Hepatocyte (in vitro differentiated cells): ENCODE measurements at regions not wholly inside any gene's neighbourhood (a gene's known extent, or its start where the extent isn't known, plus 50 kb on each side); places are given as distances from the start of the nearest gene placed in this dataset.

Source experiments
- EZH2 ChIP-seq: fragments of 200-600 bp; sonication (generic); IDR thresholded peaks from 2 replicates; pipeline ENCODE4 v1.6.1; 2016; ENCODE audit warnings: antibody characterized with exemption, mild to moderate bottlenecking, borderline replicate concordance
- TF ChIP-seq, protein P1 (sequence below): fragments of 200-600 bp; sonication (generic); IDR thresholded peaks from 2 replicates; pipeline ENCODE4 v1.5.1; 2016; ENCODE audit warnings: antibody characterized with exemption, mild to moderate bottlenecking; ENCODE audit not compliant: poor library complexity

GRCh38 chr9:13896047-13896446 lies 417.9 kb downstream of the NFIB start:
- TF ChIP-seq, protein P1, sequence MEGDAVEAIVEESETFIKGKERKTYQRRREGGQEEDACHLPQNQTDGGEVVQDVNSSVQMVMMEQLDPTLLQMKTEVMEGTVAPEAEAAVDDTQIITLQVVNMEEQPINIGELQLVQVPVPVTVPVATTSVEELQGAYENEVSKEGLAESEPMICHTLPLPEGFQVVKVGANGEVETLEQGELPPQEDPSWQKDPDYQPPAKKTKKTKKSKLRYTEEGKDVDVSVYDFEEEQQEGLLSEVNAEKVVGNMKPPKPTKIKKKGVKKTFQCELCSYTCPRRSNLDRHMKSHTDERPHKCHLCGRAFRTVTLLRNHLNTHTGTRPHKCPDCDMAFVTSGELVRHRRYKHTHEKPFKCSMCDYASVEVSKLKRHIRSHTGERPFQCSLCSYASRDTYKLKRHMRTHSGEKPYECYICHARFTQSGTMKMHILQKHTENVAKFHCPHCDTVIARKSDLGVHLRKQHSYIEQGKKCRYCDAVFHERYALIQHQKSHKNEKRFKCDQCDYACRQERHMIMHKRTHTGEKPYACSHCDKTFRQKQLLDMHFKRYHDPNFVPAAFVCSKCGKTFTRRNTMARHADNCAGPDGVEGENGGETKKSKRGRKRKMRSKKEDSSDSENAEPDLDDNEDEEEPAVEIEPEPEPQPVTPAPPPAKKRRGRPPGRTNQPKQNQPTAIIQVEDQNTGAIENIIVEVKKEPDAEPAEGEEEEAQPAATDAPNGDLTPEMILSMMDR, result no peak
- TF ChIP-seq EZH2, result no peak
